BJ (cell line): ENCODE measurements at regions not wholly inside any gene's neighbourhood (a gene's known extent, or its start where the extent isn't known, plus 50 kb on each side); places are given as distances from the start of the nearest gene placed in this dataset.

Experiments used
- CTCF ChIA-PET: fragments of 350-600 bp; formaldehyde crosslinking; extraction: SDS; loops from one replicate; lab custom pipeline; 2021; ENCODE audit warnings: antibody characterized with exemption, inconsistent platforms; lab: Yijun Ruan, JAX
- POLR2A ChIA-PET: fragments of 300-600 bp; sonication (Branson Sonifier 250); formaldehyde crosslinking; extraction: SDS; loops from one replicate; lab custom pipeline; 2021; ENCODE audit warnings: antibody characterized with exemption; lab: Charles Lee
- DNase-seq: peaks from one replicate; pipeline ENCODE4 v3.0.0-alpha.2; 2011; ENCODE audit warnings: low read depth
- H3K27me3 ChIP-seq: 2 replicates; pipeline ENCODE4 v1.6.0; 2011; ENCODE audit warnings: low read length; ENCODE audit not compliant: control insufficient read depth, insufficient read depth
- H3K36me3 ChIP-seq: 2 replicates; pipeline ENCODE4 v1.5.1; 2011; ENCODE audit warnings: low read length; ENCODE audit not compliant: control insufficient read depth, insufficient read depth
- H3K4me3 ChIP-seq: 2 replicates; pipeline ENCODE4 v1.5.1; 2011; ENCODE audit warnings: low read depth, mild to moderate bottlenecking, control low read depth, low read length
- TF ChIP-seq, protein P1 (sequence below): IDR thresholded peaks from 2 replicates; pipeline ENCODE4 v1.5.1; 2011; ENCODE audit warnings: low read depth, mild to moderate bottlenecking, control low read depth, inconsistent platforms, low read length, moderate library complexity; ENCODE audit not compliant: insufficient read depth

DNA sequence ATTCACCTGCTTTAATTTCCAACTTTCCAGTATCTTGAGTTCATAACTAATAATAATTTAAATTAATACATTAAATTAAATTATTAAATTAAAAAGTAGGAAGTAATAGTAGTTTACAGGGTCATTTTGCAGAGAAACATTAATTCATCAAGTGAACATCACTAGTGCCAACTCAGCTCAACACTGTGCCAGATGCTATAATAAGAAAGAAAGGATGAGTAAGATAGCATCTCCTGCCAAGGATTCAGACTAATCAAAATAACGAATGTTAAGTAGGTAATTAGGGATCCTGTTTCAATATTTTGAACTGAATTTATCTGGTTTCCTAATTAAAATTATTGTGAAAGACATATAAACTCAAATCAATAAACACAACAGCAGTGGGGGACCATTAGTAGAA lies 596.7 kb downstream of the SLC6A15 start:
- TF ChIP-seq, protein P1, sequence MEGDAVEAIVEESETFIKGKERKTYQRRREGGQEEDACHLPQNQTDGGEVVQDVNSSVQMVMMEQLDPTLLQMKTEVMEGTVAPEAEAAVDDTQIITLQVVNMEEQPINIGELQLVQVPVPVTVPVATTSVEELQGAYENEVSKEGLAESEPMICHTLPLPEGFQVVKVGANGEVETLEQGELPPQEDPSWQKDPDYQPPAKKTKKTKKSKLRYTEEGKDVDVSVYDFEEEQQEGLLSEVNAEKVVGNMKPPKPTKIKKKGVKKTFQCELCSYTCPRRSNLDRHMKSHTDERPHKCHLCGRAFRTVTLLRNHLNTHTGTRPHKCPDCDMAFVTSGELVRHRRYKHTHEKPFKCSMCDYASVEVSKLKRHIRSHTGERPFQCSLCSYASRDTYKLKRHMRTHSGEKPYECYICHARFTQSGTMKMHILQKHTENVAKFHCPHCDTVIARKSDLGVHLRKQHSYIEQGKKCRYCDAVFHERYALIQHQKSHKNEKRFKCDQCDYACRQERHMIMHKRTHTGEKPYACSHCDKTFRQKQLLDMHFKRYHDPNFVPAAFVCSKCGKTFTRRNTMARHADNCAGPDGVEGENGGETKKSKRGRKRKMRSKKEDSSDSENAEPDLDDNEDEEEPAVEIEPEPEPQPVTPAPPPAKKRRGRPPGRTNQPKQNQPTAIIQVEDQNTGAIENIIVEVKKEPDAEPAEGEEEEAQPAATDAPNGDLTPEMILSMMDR = no peak
- Histone ChIP-seq H3K36me3 (no peaks in the 10 kb centered on the region), H3K4me3 (no peak overlapping the region), H3K27me3 (no peaks in the 10 kb centered on the region)
- ChIA-PET POLR2A (no interaction called here), CTCF (no interaction called here)
- no peak for DNase-seq

DNA sequence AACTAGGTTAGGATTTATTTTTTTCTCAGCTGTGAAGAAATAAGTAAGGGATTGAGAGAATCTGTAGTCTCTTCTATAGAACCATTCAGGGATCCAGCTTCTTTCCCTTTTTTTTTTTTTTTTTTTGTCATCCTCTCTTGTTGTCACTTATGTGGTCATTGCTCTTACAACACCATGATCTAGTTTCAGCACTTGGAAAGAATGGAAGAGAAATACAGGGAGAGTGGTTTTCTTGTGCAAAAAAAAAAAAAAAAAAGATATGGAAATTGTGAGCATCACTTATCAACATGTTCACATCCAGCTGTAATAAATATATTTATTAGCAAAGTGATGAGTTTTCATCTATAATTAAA lies 599.3 kb downstream of the SLC6A15 start:
- POLR2A ChIA-PET = no interaction called here
- no peak overlapping the region for H3K4me3 ChIP-seq
- CTCF ChIA-PET = interaction anchor here (0.7 kb wide), 1 partner anchor 64 kb away, joined by 3 read pairs; no protein-coding TSS in a partner anchor
- no peak for DNase-seq
- no peaks in the 10 kb centered on the region for H3K27me3 ChIP-seq
- H3K36me3 ChIP-seq = no peaks in the 10 kb centered on the region
- TF ChIP-seq, protein P1 = no peak

DNA sequence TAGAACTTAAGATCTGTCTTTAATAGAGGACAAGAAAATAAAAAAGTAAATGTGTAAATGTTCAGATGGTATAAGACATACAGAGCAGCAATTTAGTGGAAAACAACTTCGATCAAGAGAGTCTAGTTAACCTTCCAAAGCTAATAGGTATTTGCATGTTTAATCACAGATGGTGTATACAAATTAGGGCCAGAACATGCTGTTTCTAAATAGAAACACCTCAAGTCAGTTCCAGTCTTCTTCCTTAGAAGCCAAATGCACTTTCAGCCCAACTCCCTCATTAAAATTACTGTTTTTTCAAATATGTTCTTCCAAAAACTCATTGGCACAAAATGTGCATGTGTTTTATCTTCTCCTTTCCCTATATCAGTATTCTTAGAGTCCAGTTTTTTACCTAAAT lies 604.4 kb downstream of the SLC6A15 start:
- TF ChIP-seq, protein P1 = no peak
- no peak for DNase-seq
- Histone ChIP-seq H3K4me3 (no peak overlapping the region), H3K36me3 (no peaks in the 10 kb centered on the region), H3K27me3 (no peaks in the 10 kb centered on the region)
- POLR2A ChIA-PET = no interaction called here
- CTCF ChIA-PET = no interaction called here

DNA sequence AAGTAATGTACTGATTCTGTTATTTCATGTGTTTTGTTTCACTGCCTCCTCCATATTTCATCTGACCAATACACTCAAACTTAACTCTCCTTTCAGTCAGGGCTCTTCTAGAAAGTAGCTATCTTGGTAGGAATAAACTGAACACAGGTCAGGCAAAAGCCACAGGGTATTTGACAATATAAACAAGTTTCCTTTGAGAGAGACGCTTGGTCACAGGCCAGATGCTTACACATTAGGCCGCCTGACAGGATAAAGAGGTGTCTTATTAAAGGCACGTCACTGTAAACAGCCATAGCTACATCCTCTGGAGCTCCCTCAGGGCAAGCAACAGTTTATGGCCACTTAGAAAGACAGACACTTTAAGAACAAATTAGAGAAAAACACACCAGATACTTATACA lies 607.5 kb downstream of the SLC6A15 start:
- DNase-seq = no peak
- H3K4me3 ChIP-seq = no peak overlapping the region
- no peaks in the 10 kb centered on the region for H3K27me3 ChIP-seq
- TF ChIP-seq, protein P1 = no peak
- CTCF ChIA-PET = interaction anchor here (0.7 kb wide), 1 partner anchor 25 kb away, joined by 3 read pairs; no protein-coding TSS in a partner anchor
- POLR2A ChIA-PET = no interaction called here
- H3K36me3 ChIP-seq = no peaks in the 10 kb centered on the region

DNA sequence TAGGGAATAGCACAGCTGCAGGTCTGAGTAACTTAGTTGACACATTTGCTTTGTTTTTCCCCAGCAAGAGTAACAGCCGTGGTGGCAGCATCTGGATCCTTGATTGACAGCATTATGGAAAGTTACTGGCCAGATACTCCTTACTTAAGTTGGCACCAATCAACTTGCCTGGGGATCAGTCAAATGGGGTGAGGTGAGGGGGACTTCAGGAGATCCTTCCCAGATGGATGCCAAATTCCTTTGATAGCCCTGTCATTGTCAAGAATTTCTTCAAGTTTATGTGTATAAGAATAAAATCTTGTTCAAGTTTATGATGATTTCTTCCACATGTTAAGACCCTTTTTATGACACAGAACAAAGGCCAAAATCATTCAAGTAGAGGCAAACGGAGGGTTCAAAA lies 618.4 kb downstream of the SLC6A15 start:
- Histone ChIP-seq H3K4me3 (no peak overlapping the region), H3K27me3 (no peaks in the 10 kb centered on the region), H3K36me3 (no peaks in the 10 kb centered on the region)
- TF ChIP-seq, protein P1 = no peak
- POLR2A ChIA-PET = no interaction called here
- no peak for DNase-seq
- CTCF ChIA-PET = no interaction called here
